ENCODE measurements at regions not wholly inside any gene's neighbourhood (a gene's known extent, or its start where the extent isn't known, plus 50 kb on each side); places are given as distances from the start of the nearest gene placed in this dataset.
"Not testable (repeated sequence)": the region's sequence is repeated elsewhere in the genome, so short reads cannot be mapped to it uniquely, and the experiment has no call there.

DNA sequence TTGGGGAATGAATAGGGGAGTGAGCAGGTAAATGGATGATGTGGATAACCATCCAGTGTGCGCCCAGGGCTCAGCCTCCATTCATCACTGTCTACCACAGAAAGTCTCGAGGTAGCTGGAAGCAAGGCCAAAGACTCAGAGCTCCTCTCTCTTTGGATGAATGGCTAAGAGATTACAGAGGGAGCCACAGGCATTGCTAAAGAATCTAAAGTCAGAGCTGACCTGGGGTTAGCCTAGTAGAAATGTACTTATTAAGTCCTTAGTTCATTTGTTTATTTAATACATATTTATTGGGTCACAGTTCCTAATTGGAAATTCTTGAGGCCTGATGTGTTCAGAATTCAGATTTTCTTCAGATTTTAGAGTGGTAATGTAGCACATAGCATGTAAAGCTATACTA, 88.7 kb upstream of the HPF1 start:
- Histone ChIP-seq H3K27ac (no peak overlapping the region), H3K4me3 (no peak overlapping the region)
- TF ChIP-seq, protein P1, sequence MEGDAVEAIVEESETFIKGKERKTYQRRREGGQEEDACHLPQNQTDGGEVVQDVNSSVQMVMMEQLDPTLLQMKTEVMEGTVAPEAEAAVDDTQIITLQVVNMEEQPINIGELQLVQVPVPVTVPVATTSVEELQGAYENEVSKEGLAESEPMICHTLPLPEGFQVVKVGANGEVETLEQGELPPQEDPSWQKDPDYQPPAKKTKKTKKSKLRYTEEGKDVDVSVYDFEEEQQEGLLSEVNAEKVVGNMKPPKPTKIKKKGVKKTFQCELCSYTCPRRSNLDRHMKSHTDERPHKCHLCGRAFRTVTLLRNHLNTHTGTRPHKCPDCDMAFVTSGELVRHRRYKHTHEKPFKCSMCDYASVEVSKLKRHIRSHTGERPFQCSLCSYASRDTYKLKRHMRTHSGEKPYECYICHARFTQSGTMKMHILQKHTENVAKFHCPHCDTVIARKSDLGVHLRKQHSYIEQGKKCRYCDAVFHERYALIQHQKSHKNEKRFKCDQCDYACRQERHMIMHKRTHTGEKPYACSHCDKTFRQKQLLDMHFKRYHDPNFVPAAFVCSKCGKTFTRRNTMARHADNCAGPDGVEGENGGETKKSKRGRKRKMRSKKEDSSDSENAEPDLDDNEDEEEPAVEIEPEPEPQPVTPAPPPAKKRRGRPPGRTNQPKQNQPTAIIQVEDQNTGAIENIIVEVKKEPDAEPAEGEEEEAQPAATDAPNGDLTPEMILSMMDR (IDR thresholded peaks at IDR 0.05) = no peak
- DNase-seq (ENCODE audit: low spot score) = no peak

DNA sequence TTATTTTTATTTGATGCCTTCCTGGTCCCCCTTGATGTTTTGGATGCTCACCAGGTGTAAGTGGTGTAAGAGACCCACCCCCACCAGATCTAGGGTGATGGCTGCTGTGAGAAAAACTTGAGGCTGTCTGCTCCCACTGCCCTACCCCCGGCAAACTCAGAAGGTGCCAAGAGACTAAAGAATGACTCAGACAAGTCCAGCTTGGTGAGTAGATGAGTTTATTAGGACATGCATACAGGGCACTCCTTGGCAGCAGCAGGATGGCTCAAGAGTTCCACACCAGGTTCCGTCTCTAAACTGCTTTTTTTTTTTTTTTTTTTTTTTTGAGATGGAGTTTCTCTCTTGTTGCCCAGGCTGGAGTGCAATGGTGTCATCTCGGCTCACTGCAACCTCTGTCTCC, 84.0 kb upstream of the HPF1 start:
- TF ChIP-seq, protein P1 (IDR thresholded peaks at IDR 0.05) = no peak

DNA sequence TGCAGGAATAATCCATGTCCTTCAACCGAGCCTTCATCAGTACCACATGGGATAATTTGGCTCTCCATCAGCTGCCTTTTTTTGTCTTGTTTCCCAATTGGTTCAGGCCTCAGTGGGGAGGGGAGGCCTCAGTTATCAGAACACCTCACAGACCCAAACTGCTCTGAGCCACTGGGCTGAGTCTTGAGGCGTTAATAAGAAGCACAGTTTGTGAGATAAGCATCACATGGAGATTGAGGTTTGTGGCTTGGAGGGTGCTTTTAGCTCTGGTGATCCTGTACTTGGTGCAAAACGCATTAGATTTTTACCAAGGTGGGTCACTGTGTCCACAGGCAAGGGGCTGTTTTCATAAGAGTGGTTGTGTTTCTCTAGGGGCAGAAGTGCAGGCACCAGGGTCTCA, 82.8 kb upstream of the HPF1 start:
- TF ChIP-seq, protein P1 (IDR thresholded peaks at IDR 0.05) = no peak
- Histone ChIP-seq H3K27ac (no peak overlapping the region), H3K4me3 (no peak overlapping the region)
- DNase-seq (ENCODE audit: low spot score) = no peak

More for the DNA sequence above, 84.0 kb upstream of the HPF1 start:
- Histone ChIP-seq H3K4me3 (no peak overlapping the region), H3K27ac (no peak overlapping the region)
- no peak for DNase-seq (ENCODE audit: low spot score)

DNA sequence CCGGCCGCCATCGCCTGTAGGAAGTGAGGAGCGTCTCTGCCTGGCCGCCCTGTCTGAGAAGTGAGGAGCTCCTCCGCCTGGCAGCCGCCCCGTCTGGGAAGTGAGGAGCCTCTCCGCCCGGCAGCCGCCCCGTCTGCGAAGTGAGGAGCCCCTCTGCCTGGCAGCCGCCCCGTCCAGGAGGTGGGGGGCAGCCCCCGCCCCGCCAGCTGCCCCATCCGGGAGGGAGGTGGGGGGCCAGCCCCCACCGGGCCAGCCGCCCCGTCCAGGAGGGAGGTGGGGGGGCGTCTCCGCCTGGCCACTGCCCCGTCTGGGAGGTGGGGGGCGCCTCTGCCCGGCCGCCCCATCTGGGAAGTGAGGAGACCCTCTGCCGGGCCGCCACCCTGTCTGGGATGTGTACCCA, 70.6 kb upstream of the HPF1 start:
- H3K4me3 ChIP-seq; H3K27ac ChIP-seq; DNase-seq (ENCODE audit: low spot score): not testable (repeated sequence)

DNA sequence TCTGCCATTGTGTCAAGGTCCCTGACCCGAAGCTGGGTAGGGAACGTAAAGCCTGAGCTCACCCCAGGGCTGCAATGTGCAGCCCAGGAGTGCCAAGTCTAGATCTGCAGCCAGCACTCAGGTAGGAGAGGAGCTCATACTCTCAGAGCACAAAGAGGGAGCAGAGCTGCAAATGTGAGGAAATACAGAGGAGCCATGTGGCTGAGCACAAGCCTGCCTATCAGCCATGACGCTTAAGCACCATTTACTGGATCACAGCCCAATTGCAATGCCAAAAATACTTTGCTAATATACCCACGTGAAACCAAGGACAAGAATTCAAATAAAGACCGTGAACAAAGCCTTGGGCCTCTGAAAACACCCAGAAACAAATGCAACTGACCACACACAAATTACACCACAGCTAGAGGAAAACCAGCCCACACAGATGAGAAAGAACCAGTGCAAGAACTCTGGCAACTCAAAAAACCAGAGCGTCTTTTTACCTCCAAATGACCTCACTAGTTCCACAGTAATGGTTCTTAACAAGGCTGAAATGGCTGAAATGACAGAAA, 69.0 kb upstream of the HPF1 start:
- TF ChIP-seq, protein P1 (IDR thresholded peaks at IDR 0.05) = no peak
- no peak for DNase-seq (ENCODE audit: low spot score)

DNA sequence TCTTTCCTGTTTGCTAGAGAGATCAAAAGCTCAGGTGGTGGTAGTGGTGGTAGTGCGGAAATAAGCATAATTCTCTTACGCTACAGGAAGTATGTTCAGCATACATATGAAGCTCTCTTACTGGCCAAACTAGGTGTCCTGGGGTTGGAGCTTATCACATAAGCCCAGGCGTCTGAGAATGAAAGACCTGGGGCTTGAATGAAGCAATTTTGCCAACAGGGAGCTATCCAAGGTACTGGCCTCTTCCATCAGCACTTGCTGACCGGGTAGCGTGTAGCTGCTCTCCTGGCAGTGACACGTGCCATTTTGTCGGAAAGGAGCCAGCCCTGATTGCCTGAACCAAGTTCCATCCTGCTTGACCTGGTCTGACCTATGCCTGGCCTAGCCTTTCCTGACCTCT, 65.9 kb upstream of the HPF1 start:
- TF ChIP-seq, protein P1 (IDR thresholded peaks at IDR 0.05) = no peak
- H3K4me3 ChIP-seq = no peak overlapping the region
- no peak overlapping the region for H3K27ac ChIP-seq
- no peak for DNase-seq (ENCODE audit: low spot score)

More for the DNA sequence above, 69.0 kb upstream of the HPF1 start:
- Histone ChIP-seq H3K4me3 (no peak overlapping the region), H3K27ac (no peak overlapping the region)

DNA sequence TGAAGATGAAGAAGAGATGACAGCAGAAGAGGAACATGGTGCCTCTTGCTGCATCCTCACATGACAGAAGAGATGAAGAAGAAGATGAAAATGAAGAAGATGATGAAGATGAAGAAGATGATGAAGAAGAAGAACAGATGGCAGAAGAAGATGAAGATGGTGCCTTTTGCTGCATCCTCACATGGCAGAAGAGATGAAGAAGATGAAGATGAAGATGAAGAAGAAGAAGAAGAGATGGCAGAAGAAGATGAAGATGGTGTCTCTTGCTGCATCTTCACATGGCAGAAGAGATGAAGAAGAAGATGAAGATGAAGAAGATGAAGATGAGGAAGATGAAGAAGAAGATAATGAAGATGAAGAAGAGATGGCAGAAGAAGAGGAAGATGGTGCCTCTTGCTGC, 63.7 kb upstream of the HPF1 start:
- TF ChIP-seq, protein P1 (IDR thresholded peaks at IDR 0.05) = no peak
- no peak overlapping the region for H3K27ac ChIP-seq
- DNase-seq (ENCODE audit: low spot score) = no peak
- H3K4me3 ChIP-seq = no peak overlapping the region
